ENCODE measurements at regions not wholly inside any gene's neighbourhood (a gene's known extent, or its start where the extent isn't known, plus 50 kb on each side); places are given as distances from the start of the nearest gene placed in this dataset.

- no peaks in the 10 kb centered on the region for H3K27me3 Mint-ChIP-seq (ENCODE audit: insufficient read depth)
- H3K4me3 ChIP-seq (ENCODE audit: low read length) = no peak overlapping the region
Observed at GRCh38 chr9:25519286-25519685, 159.0 kb downstream of the TUSC1 start.

GRCh38 chr9:25517701-25518100, 160.5 kb downstream of the TUSC1 start:
- DNase-seq = no peak
- no peak overlapping the region for H3K4me3 ChIP-seq (ENCODE audit: low read length)
- H3K36me3 ChIP-seq (ENCODE audit: control insufficient read depth, insufficient read depth, low read length) = no peaks in the 10 kb centered on the region
- no peak for TF ChIP-seq CTCF (conservative IDR thresholded peaks at IDR 0.05)
- H3K27me3 ChIP-seq (ENCODE audit: control insufficient read depth, insufficient read depth, low read length, poor library complexity, severe bottlenecking) = no peaks in the 10 kb centered on the region
- Mint-ChIP-seq H3K27me3 (ENCODE audit: insufficient read depth) (no peaks in the 10 kb centered on the region), H3K9me3 (no peaks in the 10 kb centered on the region), H3K4me3 (no peak overlapping the region), H3K4me1 (peaks cover 4% of the 10 kb centered on the region), H3K36me3 (ENCODE audit: low read depth) (no peaks in the 10 kb centered on the region), H3K27ac (no peak overlapping the region)
- no peaks in the 10 kb centered on the region for H3K9me3 ChIP-seq (ENCODE audit: control insufficient read depth, low read length)
- no peak overlapping the region for H3K27ac ChIP-seq (ENCODE audit: low read depth, low read length)
- H3K9ac ChIP-seq (ENCODE audit: extremely low read depth, low read length, poor library complexity, severe bottlenecking) = no peak overlapping the region
- WGBS, 2 experiments (ENCODE audit: insufficient coverage in 1 of 2, insufficient read length in 1 of 2) = 97% methylated on average over 2 of the region's 2 CpGs; no CpG with 5 or more reads in 1 of the 2 experiments
- H3K4me1 ChIP-seq (ENCODE audit: control insufficient read depth, insufficient read depth, low read length) = no peaks in the 10 kb centered on the region

More at GRCh38 chr9:25519286-25519685, 159.0 kb downstream of the TUSC1 start:
- Mint-ChIP-seq H3K4me3 (no peak overlapping the region), H3K4me1 (no peaks in the 10 kb centered on the region), H3K27ac (no peak overlapping the region), H3K9me3 (peaks cover 2% of the 10 kb centered on the region), H3K36me3 (ENCODE audit: low read depth) (no peaks in the 10 kb centered on the region)
- no peak for DNase-seq
- Histone ChIP-seq H3K27ac (ENCODE audit: low read depth, low read length) (no peak overlapping the region), H3K9me3 (ENCODE audit: control insufficient read depth, low read length) (no peaks in the 10 kb centered on the region), H3K27me3 (ENCODE audit: control insufficient read depth, insufficient read depth, low read length, poor library complexity, severe bottlenecking) (no peaks in the 10 kb centered on the region), H3K9ac (ENCODE audit: extremely low read depth, low read length, poor library complexity, severe bottlenecking) (no peak overlapping the region), H3K36me3 (ENCODE audit: control insufficient read depth, insufficient read depth, low read length) (no peaks in the 10 kb centered on the region), H3K4me1 (ENCODE audit: control insufficient read depth, insufficient read depth, low read length) (no peaks in the 10 kb centered on the region)
- 83 to 100% methylated on average over 1 to 2 of the region's 2 CpGs for WGBS, 2 experiments (ENCODE audit: insufficient coverage in 1 of 2, insufficient read length in 1 of 2)
- TF ChIP-seq CTCF (conservative IDR thresholded peaks at IDR 0.05) = no peak

- H3K4me3 Mint-ChIP-seq = no peak overlapping the region
- no peak for DNase-seq
- H3K36me3 Mint-ChIP-seq (ENCODE audit: low read depth) = no peaks in the 10 kb centered on the region
- no peak for TF ChIP-seq CTCF (conservative IDR thresholded peaks at IDR 0.05)
- H3K4me1 Mint-ChIP-seq = peaks cover 4% of the 10 kb centered on the region
- H3K9me3 Mint-ChIP-seq = no peaks in the 10 kb centered on the region
- H3K27ac Mint-ChIP-seq = no peak overlapping the region
- Histone ChIP-seq H3K36me3 (ENCODE audit: control insufficient read depth, insufficient read depth, low read length) (no peaks in the 10 kb centered on the region), H3K27me3 (ENCODE audit: control insufficient read depth, insufficient read depth, low read length, poor library complexity, severe bottlenecking) (no peaks in the 10 kb centered on the region), H3K27ac (ENCODE audit: low read depth, low read length) (no peak overlapping the region), H3K4me3 (ENCODE audit: low read length) (no peak overlapping the region), H3K4me1 (ENCODE audit: control insufficient read depth, insufficient read depth, low read length) (no peaks in the 10 kb centered on the region), H3K9me3 (ENCODE audit: control insufficient read depth, low read length) (no peaks in the 10 kb centered on the region), H3K9ac (ENCODE audit: extremely low read depth, low read length, poor library complexity, severe bottlenecking) (no peak overlapping the region)
- no peaks in the 10 kb centered on the region for H3K27me3 Mint-ChIP-seq (ENCODE audit: insufficient read depth)
- 87% methylated on average over 3 of the region's 3 CpGs; no CpG with 5 or more reads in 1 of the 2 experiments for WGBS, 2 experiments (ENCODE audit: insufficient coverage in 1 of 2, insufficient read length in 1 of 2)
Observed at GRCh38 chr9:25513509-25514033, 164.7 kb downstream of the TUSC1 start.
